WTC11 (cell line): ENCODE measurements at regions not wholly inside any gene's neighbourhood (a gene's known extent, or its start where the extent isn't known, plus 50 kb on each side); places are given as distances from the start of the nearest gene placed in this dataset.

Source experiments
- ATF3 ChIP-seq: sonication (generic); formaldehyde crosslinking; conservative IDR thresholded peaks from 2 replicates; pipeline ENCODE4 v1.8.1; 2022; ENCODE audit warnings: mild to moderate bottlenecking, missing genetic modification reagents
- CREB1 ChIP-seq: sonication (generic); formaldehyde crosslinking; IDR thresholded peaks from 2 replicates; pipeline ENCODE4 v1.8.0; 2023; ENCODE audit warnings: mild to moderate bottlenecking, missing genetic modification reagents
- CTCF ChIP-seq: fragments of 200-600 bp; IDR thresholded peaks from 2 replicates; pipeline ENCODE4 v1.8.0; 2022; ENCODE audit warnings: antibody characterized with exemption
- HMGXB4 ChIP-seq: sonication (generic); formaldehyde crosslinking; IDR thresholded peaks from 2 replicates; pipeline ENCODE4 v1.8.1; 2023; ENCODE audit warnings: mild to moderate bottlenecking, moderate library complexity, missing genetic modification reagents
- PREB ChIP-seq: sonication (generic); formaldehyde crosslinking; IDR thresholded peaks from 2 replicates; pipeline ENCODE4 v1.8.1; 2022; ENCODE audit warnings: mild to moderate bottlenecking, missing genetic modification reagents, moderate library complexity, borderline replicate concordance
- USF2 ChIP-seq: sonication (generic); formaldehyde crosslinking; IDR thresholded peaks from 2 replicates; pipeline ENCODE4 v1.8.1; 2023; ENCODE audit warnings: mild to moderate bottlenecking, missing genetic modification reagents, moderate library complexity
- ZNF263 ChIP-seq: sonication (generic); formaldehyde crosslinking; IDR thresholded peaks from 2 replicates; pipeline ENCODE4 v1.8.1; 2022; ENCODE audit warnings: low read depth, mild to moderate bottlenecking, moderate library complexity, missing genetic modification reagents

GRCh38 chr2:8153258-8153718 is 528.6 kb upstream of the ID2 start:
- TF ChIP-seq ZNF263 (CRISPR knock-in tag) (no peak), USF2 (CRISPR knock-in tag) (no peak), PREB (CRISPR knock-in tag) (no peak), CTCF (no peak), CREB1 (CRISPR knock-in tag) (no peak), ATF3 (CRISPR knock-in tag) (no peak), HMGXB4 (CRISPR knock-in tag) (no peak)
